ENCODE measurements at regions not wholly inside any gene's neighbourhood (a gene's known extent, or its start where the extent isn't known, plus 50 kb on each side); places are given as distances from the start of the nearest gene placed in this dataset.

DNA sequence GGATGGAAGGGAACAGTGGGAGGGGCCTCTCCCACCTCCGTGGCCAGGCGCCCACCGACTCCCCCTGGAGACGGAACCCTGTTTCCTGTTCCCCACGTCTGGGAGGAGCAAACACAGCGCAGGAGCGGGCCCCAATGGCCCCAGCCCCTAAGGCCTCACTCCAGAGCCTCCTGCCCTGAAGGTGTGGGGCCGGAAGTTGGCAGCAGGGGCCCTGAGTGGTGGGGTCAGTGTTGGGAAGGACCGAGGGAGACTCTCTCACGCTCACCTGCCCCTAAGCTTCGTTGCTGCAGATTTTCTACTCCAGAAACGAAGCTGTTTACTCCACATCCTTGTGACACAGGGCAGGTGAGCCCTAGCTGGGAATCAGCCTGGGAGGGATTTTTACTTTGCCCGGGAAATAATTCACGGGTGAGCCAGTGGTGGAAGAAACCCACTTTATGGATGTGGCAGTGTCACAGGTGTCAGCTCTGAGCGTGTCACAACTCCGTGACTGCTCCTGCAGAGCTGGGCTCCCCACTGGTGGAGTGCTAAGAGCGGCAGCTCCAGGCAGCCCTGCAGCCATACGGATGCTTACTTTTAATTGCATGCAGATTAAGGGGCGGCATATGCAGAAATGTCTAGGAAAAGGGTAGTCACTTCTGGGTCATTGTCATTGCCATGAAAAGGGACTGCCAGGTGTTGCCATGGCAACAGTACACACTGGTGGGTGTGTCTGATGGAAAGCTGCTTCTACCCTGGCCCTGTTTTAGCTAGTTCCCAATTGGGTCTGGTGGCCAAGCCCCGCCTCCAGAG is 77.5 kb upstream of the OLFM1 start:
- DNase-seq: no peak

DNA sequence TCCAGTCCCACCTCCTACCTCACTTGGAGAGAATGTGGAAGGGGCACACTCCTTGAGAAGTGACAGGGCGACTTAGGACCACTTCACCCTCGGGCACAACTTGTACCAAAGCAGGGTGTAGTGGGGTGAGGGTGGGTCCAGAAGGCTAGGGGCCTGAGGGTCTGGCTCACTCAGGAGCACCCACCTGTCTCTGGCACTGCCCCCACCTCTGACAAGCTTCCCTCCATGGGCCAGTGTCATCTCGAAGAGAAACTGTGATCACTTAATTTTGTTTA is 76.9 kb upstream of the OLFM1 start:
- DNase-seq: no peak

DNA sequence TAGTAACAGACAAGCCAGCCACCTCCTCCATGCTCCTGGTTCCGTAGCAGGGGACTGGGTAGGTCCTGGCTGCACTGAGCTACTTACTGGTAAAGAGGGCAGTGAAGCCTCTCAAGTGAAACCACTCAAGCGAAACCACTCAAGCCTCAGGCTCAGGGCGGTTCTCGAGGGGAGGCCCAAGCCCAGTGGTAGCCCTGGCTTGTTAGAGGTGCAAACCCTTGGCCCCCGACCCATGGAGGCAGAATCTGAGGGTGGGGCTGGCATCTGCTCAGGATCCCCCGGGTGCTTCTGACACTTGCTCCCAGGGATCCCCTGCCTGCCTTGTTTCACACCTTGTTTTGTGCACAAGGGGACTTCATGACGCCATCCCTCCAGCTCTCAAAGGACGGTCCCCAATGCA is 76.5 kb upstream of the OLFM1 start:
- DNase-seq: no peak

DNA sequence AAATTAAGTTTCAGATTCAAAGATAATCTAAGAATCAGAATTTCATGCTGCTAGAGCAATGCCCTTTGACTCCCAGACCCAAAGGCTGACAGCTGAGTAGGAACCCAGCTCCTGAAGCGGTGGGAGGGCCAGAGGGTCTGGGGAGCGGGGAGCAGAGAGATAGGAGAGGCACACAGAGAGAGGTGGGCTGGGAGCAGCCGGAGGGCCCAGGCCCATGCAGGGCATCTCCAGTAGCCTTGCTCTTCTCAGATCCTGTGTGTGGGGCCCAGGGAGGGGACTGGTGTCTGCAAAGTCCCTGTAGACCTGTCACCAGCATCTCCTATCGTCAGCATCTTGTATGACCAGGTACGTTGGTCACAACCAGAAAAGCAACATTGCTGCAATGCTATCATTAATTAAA is 75.3 kb upstream of the OLFM1 start:
- DNase-seq: no peak

DNA sequence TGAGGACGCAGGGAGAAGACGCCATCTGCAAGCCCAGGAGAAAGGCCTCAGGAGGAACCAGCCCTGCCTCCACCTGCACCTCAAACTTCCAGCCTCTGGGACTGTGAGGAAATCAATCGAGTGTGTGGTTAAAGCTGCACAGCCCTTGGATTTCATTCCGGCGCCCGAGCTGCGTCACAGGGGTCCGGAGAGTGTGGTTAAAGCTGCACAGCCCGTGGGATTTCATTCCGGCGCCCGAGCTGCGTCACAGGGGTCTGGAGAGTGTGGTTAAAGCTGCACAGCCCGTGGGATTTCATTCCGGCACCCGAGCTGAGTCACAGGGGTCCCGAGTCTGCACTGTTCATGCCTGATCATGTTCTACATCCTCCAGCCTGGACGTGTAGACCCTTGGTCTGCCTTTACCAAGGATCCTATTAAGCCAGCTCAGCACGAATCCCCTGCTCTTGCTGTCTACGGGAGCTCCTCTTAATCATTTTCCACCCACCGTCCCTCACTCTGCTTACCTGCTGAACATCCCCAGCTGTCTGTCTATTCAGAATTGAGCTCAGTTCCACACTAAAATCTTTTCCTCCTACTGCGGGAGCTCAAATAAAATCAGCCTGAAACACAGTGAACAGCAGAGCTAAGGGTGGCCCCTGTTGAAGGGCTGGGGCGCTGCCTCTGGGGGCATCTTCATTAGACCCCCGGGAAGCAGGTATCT is 73.0 kb upstream of the OLFM1 start:
- DNase-seq: no peak

DNA sequence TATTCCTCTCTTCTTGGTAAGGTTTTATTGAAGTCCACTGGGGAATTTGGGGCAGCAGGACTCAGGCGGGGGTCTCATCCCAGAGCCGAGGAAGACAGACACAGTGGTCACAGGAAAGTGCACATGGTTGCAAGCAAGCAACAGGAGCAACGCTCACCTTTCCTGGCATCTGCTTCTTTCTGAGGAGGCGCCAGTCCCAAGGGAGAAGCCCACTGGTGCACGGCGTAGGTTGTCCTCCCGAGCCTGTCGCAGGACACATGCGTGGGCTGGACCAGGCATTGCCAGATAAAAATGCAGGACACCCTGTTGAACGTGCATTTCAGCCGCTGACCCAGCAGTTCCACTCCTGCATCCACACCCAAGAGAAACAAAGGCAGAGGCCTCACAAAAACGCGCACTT is 72.4 kb upstream of the OLFM1 start:
- no peak for DNase-seq

DNA sequence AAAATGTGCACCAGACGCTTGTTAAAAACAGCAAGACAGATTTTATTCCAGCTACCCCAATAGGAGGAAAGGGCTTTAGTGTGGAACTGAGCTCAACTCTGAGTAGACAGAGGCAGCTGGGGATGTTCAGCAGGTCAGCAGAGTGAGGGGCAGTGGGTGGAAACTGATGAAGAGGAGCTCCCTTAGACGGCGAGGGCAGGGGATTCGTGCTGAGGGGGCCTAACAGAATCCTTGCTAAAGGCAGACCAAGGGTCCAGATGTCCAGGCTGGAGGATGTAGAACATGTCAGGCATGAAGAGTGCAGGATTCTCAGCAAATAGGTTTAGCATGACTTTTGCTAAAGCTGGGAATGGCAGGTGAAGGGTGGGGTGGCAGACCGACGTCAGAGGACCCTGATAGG is 71.9 kb upstream of the OLFM1 start:
- no peak for DNase-seq

DNA sequence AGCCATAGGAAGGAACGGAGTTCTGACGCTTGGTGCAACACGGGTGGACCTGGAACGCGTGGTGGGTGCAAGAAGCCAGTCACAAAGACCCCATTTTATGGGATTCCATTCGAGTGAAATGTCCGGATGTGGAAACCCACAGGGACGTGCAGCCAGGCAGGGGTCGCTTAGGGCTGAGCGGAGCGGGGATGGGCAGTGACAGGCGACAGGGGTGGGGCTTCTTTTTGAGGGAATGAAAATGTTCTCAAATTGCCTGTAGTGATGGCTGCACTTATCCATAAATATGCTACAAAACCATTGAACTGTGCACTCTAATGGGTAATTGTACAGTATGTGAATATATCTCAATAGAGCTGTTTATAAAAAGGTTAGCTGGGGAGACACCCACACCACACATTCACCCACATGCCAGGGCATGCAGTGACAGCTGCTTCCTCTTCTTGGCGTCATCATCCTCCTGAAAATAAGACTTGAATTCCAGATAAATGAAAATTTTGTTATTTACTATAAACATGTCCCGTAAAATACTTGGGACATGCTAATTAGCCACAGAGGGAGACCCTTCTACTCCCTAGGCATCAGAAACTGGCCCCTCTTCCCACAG is 71.3 kb upstream of the OLFM1 start:
- DNase-seq: no peak

DNA sequence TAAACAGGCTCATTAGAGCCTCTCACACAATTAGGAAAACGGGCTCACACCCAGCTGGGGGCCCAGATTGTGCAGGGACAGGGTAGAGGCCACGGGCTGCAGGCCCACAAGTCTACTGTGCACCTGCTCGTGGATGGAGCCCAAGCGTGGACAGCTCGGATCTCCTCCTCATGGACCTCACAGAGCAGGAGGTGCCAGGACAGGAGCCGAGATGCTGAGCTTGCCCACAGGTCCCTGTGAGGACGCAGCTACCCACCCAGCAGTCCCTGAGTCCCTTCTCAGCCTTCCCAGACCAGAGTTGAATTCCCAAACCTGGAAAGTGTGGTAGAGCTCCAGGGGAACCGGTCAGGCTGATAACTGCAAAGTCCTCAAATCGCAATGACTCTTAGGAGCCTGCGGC is 70.6 kb upstream of the OLFM1 start:
- no peak for DNase-seq

DNA sequence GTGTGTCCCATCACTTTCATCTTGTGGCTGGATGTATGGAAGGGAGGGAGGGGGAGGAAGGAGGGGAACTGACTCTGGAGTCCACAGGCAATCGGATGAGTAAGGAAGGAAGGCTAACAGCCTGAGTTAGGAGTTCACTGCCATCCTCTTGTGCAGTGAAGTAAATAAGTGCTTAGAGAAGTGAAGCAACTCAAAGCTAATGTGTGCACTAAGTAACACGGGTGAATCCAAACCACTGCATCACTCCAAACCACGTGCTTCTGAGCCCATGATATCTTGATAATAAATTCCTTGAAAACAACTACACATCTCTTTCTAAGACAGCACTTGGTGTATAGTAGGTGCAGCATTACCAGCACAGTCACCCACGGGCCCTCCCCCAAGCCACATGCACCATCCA is 69.6 kb upstream of the OLFM1 start:
- DNase-seq: no peak

DNA sequence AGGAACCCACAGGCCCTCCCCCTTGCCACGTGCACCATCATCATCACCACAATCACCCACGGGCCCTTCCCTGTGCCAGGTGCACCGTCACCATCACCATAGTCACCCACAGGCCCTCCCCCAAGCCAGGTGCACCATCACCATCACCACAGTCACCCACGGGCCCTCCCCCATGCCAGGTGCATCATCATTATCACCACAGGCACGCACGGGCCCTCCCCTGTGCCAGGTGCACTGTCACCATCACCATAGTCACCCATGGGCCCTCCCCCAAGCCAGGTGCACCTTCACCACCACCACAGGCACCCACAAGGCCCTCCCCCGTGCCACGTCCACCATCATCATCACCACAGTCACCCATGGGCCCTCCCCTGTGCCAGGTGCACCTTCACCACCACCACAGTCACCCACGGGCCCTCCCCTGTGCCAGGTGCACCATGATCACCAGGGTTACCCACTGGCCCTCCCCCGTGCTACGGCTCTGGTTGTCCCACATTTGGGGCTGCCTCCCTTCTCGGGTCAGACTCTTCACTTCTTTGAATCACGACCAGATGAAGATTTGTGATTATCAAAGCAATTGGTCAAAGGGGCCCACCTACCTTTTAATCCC is 69.1 kb upstream of the OLFM1 start:
- DNase-seq: no peak

DNA sequence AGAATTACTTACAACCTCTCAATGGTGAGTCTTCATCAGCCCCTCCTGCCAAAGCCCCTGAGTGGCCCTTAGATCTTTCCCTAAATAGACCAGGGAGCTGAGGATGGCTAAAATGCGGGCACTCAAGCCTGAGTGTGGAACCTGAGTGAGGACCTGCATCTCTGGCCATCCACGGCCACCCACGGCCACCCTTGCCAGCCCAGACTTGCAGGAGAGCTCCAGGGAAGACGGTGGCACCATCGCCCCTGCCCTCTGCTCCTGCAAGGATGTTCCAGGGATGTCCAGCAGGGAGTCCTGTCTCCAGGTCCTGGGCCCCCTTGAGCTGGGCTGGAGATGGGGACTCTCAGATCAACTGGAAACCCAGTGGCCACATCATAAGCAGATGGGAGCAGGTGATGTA is 68.2 kb upstream of the OLFM1 start:
- DNase-seq: no peak

DNA sequence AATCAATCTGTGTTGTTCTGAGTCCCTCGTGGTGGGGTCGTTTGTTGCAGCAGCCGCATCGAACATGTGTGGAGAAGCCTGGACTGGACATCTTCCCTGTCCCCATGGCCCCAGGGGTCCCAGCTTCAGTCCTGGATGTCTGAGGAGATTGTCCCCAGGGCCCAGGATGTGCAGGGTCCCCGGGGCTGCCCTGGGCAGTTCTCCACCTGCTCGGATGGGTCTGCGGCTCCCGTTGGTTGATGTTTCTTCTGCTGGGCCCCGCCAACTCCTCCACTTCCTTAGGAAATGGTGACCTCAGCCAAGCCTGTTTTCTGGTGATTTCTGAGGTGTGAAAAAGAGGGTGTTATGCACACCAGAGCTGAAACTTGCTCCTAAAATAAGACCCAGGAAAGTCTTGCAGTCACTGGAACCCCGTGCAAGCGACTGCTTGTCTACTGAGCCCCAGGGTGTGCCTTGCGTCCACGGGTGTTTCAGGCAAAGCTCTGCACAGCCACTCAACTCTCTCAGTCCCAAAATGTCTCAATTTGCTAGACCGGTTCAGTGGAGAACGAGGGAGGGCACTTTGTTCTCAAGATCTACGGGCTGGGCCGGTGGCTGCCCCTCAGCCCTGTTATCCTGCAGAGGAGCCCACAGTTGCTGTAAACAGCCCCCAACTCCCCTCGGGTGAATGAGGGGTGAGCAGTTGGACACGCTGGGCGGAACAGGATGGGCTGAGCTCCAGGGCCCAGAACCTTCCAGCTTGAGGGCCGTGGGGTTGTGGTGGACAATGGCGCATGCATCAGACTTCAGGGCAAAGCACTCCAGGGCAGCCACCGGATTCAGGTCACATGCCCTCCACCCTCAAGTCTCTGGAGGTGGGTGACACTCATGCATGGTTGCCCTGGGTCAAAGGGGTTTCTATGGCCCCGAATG is 66.7 kb upstream of the OLFM1 start:
- DNase-seq: no peak

DNA sequence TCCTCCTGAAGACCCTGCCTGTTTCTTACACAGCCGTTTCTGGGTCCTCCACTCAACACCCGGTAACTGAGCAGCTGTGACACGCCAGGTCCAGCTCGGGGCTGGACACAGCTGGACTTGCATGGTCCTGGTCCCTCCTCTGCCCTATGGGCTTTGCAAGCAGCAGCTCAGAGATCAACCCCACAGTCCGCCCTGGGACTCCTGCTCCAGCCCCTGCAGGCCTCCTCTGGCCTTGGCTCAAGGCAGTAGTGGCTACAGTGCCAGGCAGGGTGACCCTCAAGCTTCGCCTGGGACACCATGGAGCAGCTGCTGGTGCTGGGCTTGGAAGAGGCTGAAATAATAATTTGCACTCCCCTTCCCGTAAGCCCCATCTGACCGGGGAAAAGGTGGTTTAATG is 66.1 kb upstream of the OLFM1 start:
- no peak for DNase-seq

DNA sequence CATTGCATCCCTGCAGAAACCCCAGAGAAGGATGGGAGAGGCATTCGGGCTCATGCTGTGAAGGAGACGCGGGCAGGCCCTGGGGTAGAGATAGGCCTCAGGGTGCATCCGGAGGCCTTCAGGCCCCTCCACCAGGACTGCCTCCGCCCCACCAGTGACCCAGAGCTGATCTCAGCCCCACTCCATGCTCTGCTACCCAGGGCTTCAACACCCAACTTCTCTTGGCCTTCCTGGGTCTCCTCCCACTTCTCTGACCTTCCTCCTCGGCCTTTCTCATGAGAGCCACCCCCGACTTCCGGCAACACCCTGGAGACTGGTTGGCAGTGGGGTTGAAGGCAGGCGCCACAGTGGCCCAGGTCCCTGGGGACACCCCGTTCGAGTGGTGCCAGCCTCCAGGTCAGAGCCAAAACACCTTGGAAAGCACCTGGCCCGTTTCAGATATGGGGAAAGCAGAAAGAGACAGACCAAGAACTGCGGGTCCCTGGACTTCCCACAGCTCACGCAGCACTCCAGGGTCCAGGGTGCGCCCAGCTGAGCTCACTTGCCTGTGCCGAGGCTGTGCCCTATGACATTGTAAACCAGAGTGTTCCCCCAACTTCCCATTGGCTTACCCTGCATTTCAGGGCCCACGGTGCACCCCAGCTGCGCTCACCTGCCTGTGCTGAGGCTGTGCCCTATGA is 65.1 kb upstream of the OLFM1 start:
- DNase-seq: no peak

DNA sequence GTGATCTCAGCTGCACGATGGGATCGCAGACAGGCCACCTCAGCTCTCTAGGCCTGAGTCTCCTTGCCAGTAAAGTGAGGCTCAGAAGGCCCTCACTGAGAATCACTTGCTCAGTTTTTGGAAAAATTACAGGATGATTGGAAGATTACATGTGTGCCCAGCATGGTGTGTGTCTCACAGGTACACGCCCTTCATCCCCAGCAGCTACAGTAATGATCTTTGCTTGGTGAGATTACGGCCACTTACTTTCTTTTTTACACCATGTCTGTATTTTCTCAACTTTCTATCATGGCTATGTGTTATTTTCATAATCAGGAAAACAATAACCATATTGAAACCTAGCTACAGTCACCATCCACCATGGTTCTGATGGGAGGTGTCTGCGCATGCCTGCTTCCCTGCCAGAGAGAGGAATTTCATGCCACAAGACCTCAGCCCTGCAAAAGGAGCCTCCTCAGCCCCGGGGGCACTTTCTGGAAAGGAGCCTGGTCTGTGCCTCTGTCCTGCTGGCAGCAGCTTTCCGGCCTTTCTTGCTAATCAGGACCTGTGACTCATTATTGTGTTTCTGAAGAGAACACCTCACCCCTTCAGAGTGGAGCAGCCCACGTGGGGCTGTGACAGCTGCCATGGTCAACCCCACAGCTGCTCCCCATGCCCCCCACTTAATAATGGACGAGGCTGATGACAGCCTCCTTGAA is 64.2 kb upstream of the OLFM1 start:
- DNase-seq: no peak

DNA sequence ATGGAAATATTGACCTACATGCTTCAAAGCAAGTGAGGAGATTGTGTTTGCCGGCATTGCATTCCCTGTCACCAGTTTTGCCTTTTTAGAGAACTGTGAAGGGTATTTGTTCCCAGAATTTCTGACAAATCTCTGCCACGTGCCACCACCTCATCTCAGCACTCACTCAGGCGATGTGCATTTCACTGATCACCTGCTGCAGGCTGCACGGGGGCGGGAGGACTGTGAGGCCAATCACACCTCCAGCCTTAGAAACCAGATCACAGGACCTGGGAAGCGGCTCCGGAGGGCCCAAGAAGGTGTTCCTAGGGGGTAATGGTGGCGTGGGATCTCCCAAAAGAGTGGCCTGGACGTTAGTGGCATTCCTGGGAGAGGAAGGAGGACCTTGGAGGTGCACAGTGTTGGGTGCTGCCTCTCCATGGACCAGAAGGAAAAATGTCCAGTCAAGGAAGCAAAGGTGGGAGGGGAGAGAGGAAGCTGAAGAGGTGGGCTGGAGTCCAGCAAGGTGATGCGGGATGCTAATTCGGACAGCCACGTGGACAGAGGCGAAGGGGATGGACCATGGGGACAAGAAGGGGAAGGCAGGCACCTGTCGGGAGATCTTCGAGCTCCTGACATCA is 63.6 kb upstream of the OLFM1 start:
- DNase-seq: no peak

DNA sequence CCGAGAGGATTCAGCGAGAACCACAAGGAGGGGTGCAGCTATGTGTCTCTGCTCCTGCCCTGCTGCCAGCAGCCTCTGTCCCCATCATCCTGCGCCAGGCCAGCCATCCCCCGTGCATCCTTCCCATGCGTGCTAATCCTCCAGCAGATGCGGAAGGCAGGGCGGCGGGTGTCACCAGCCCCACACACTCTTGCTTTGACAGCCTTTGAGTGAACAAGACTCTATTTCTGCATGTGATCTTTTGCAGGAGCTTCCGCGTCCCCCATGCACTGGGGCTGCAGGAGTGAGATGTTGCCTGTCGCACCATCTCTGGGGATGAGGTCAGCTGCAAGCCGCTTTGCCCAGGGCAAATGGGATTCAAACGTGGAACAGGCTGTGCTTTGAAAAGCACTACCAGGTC is 58.0 kb upstream of the OLFM1 start:
- no peak for DNase-seq

DNA sequence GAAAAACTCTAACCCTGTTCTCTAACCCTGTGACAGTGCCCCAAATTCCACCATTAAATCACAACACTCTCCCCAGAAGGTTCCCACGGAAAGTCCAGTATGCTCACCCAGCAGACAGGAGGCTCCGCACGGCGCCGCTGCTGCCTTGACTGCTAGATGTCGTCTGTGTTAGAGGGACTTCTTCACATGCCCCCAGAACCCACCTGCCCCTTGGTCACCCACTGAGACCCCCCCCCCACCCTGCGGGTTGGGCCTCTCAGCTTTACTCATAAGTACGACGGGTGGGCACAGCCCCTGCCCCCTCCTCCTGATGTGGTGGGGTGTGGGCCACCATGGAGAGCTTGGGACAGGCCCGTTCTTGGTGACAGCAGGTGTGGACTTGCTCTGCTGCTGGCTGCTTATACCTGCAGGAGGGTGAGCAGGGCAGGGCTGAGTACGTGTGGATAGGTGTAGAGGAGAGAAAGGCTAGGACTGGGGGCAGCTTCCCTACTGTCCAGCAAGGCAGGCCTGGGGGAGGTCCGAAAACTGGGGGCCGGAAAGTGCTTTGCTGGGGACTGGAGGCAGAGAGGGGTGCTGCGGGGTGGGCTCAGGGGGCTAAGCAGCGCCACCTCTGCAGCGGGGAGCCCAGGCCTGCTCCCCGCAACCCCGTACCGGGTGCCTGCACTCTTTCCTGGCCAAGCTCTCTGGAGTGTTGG is 57.5 kb upstream of the OLFM1 start:
- no peak for DNase-seq

DNA sequence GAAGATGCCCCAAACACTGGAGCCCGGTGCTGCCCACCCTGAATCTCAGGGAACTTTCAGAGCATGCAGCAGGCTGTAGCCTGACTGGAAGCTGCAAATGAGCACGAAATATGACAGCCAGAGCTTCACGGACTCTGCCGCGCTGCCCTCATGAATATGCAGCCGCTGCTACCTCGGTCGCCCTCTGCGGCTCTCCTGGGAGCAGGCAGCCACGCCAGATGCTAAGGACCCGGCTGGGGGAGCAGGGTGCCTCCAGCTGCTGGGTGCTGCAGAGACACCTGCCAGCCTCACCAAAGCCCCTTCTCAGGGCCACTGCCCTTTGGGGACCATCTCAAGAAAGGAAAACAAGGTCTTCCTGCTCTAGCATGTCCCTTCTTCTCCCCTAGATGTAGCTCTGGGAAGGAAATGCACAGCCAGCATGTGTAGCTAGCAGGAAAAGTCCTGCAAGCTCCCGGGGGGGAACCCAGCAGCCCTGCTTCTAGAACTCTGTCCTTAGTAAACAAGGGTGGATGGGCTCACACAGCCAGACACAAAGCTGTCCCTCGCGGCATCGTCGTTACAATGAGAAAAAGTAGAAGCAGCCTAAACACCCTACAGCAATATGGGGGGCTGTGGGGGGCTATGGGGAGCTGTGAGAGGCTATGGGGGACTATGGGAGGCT is 56.8 kb upstream of the OLFM1 start:
- DNase-seq: no peak
